ENCODE measurements at regions not wholly inside any gene's neighbourhood (a gene's known extent, or its start where the extent isn't known, plus 50 kb on each side); places are given as distances from the start of the nearest gene placed in this dataset.

DNA sequence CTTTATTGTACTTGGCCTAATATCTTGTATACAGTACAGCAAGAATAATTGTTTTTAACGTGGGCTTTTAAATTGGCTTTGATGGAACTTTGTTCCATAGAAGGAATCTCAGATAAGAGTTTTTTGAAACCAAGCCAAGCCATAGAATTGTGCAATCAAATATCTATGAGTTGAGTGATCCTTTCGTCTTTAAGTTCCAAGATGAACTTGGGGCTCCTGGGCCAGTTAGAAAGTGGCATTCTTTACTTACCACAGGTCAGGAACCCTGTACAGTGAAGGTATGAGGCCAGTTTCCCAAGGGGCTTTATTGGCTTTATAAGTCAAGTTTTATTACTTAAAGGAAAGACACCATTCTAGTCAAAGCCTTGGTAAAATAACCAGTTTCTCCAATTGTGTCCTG lies 2104.2 kb downstream of the PCDH7 start:
- H3K4me3 ChIP-seq (ENCODE audit: low read length) = no peak overlapping the region

DNA sequence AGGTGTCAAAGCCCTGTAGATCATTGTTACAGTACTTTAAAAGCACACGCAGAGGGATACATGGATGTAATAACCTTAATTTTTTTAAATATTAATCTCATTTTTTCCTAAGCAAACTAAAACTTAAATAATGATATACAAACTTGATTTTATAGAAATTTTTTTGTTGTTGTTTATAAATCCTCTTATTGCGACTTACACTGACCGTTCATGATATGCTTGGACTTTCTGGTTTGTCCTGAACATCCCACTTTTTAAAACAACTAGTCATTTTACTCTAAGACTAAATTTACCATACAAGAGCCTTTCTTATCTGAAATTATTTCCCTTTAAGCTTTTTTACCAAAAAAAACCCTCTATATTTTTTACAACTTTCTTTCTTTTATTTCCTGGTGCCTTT lies 2106.0 kb downstream of the PCDH7 start:
- Histone ChIP-seq H3K4me1 (ENCODE audit: control insufficient read depth, insufficient read depth, low read length) (no peaks in the 10 kb centered on the region), H3K9me3 (ENCODE audit: control insufficient read depth, low read length) (peaks cover 17% of the 10 kb centered on the region)

More for the DNA sequence above, 2104.2 kb downstream of the PCDH7 start:
- no peaks in the 10 kb centered on the region for H3K36me3 ChIP-seq (ENCODE audit: control insufficient read depth, insufficient read depth, low read length, severe bottlenecking)
- H3K9me3 ChIP-seq (ENCODE audit: control insufficient read depth, low read length) = peaks cover 17% of the 10 kb centered on the region
- H3K27me3 ChIP-seq (replicated peaks; ENCODE audit: control insufficient read depth, insufficient read depth, low read length) = no peaks in the 10 kb centered on the region
- peak; percentile 74 for DNase-seq (ENCODE audit: low read depth)
- H3K9ac ChIP-seq (ENCODE audit: low read length) = no peak overlapping the region
- no peaks in the 10 kb centered on the region for H3K4me1 ChIP-seq (ENCODE audit: control insufficient read depth, insufficient read depth, low read length)

DNA sequence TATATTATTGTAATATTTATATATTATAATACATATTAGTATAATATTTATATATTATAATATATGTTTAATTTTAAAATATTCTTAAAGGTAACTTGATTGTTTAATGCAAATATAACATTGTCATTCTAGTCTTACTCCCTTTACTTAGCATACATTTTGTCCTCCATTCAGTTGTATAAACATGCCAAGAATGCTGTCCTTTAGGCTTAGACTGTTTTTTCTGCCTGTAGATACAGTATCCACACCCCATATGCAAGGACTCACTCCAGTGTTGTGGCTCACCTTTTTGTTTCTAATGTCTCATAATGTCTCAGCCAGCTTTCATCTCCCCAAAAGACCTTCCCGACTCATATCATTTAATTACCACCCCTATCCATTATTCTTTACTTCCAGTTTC lies 2110.0 kb downstream of the PCDH7 start:
- Histone ChIP-seq H3K9ac (ENCODE audit: low read length) (no peak overlapping the region), H3K4me1 (ENCODE audit: control insufficient read depth, insufficient read depth, low read length) (no peaks in the 10 kb centered on the region), H3K9me3 (ENCODE audit: control insufficient read depth, low read length) (peaks cover 12% of the 10 kb centered on the region), H3K36me3 (ENCODE audit: control insufficient read depth, insufficient read depth, low read length, severe bottlenecking) (no peaks in the 10 kb centered on the region), H3K27me3 (replicated peaks; ENCODE audit: control insufficient read depth, insufficient read depth, low read length) (no peaks in the 10 kb centered on the region), H3K4me3 (ENCODE audit: low read length) (no peak overlapping the region)
- DNase-seq (ENCODE audit: low read depth) = no peak

More for the DNA sequence above, 2106.0 kb downstream of the PCDH7 start:
- no peaks in the 10 kb centered on the region for H3K36me3 ChIP-seq (ENCODE audit: control insufficient read depth, insufficient read depth, low read length, severe bottlenecking)
- no peak overlapping the region for H3K9ac ChIP-seq (ENCODE audit: low read length)
- H3K4me3 ChIP-seq (ENCODE audit: low read length) = no peak overlapping the region
- no peaks in the 10 kb centered on the region for H3K27me3 ChIP-seq (replicated peaks; ENCODE audit: control insufficient read depth, insufficient read depth, low read length)
- DNase-seq (ENCODE audit: low read depth) = no peak

DNA sequence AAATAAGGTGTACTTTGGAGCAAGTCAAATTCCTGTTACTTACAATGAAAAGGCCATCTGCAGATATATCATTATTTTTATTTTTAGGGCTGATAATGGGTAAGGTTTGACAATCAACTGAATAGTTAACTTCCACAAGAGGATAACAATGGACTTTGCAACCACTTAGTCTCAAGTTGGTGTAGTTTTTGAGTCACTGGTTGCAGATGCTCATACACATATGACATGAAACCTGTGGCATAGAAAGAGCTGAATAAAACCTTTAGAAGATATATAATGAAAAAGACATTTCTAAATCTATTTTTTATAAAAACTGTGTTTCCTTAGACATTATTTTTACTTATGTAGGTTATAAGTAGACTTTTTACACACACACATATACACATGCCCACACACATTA lies 2110.9 kb downstream of the PCDH7 start:
- no peak for DNase-seq (ENCODE audit: low read depth)
- Histone ChIP-seq H3K36me3 (ENCODE audit: control insufficient read depth, insufficient read depth, low read length, severe bottlenecking) (no peaks in the 10 kb centered on the region), H3K9me3 (ENCODE audit: control insufficient read depth, low read length) (peaks cover 3% of the 10 kb centered on the region), H3K27me3 (replicated peaks; ENCODE audit: control insufficient read depth, insufficient read depth, low read length) (no peaks in the 10 kb centered on the region), H3K4me3 (ENCODE audit: low read length) (no peak overlapping the region), H3K4me1 (ENCODE audit: control insufficient read depth, insufficient read depth, low read length) (no peaks in the 10 kb centered on the region), H3K9ac (ENCODE audit: low read length) (no peak overlapping the region)

DNA sequence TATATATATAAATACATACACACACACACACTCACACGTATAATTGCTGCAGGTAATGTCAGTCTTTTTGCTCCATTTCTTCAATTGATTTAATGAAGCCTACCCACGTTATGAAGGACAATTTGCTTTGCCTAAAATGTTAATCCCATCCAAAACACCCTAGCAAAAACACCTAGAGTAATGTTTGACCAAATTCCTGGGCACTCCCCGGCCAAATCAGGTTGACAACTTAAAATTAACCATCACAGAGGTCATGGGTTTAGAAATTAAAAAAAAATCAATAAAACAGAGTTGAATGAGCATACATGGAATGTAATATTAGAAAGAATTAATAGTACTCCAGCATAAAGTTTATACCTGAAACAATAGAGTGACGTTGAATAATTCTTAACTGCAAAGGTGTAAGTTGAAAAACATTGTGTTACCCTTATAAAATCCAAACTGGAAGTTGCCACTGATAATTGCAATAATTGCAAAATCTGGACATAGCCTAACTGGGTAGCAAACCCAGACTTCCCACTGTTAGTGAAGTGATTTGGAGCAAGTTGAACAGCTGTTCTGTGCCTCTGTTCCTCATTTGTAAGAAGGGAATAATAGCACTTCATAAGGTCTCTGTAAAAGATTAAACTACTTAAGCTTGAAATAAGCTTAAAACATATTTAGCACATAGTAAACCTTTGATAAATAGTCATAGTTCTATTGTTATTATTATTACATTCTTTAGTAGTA lies 2120.5 kb downstream of the PCDH7 start:
- no peak overlapping the region for H3K9ac ChIP-seq (ENCODE audit: low read length)
- no peaks in the 10 kb centered on the region for H3K27me3 ChIP-seq (replicated peaks; ENCODE audit: control insufficient read depth, insufficient read depth, low read length)
- no peaks in the 10 kb centered on the region for H3K36me3 ChIP-seq (ENCODE audit: control insufficient read depth, insufficient read depth, low read length, severe bottlenecking)
- no peaks in the 10 kb centered on the region for H3K4me1 ChIP-seq (ENCODE audit: control insufficient read depth, insufficient read depth, low read length)
- DNase-seq (ENCODE audit: low read depth) = no peak
- H3K4me3 ChIP-seq (ENCODE audit: low read length) = no peak overlapping the region
- no peaks in the 10 kb centered on the region for H3K9me3 ChIP-seq (ENCODE audit: control insufficient read depth, low read length)

DNA sequence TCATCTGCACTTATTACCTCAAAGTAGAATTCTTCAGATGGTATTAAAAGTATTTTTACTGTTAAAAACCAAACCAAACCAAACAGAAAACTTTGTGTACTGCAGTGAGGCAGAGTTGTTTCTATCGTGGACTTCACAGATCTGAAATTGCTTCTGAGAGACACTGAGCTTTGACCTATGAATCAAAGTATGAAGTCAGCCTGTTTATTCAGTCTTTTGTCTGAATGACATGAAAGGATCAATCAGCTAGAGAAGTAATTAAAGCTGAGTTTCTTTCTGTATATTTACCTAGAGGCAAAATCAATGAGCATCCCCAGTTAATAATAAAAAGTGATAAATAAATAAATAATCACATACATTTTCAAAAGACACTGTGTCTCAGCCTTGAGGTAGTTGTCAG lies 2121.0 kb downstream of the PCDH7 start:
- DNase-seq (ENCODE audit: low read depth) = no peak
- no peak overlapping the region for H3K9ac ChIP-seq (ENCODE audit: low read length)
- no peaks in the 10 kb centered on the region for H3K4me1 ChIP-seq (ENCODE audit: control insufficient read depth, insufficient read depth, low read length)
- H3K36me3 ChIP-seq (ENCODE audit: control insufficient read depth, insufficient read depth, low read length, severe bottlenecking) = no peaks in the 10 kb centered on the region
- H3K27me3 ChIP-seq (replicated peaks; ENCODE audit: control insufficient read depth, insufficient read depth, low read length) = no peaks in the 10 kb centered on the region
- H3K9me3 ChIP-seq (ENCODE audit: control insufficient read depth, low read length) = no peaks in the 10 kb centered on the region
- H3K4me3 ChIP-seq (ENCODE audit: low read length) = no peak overlapping the region

DNA sequence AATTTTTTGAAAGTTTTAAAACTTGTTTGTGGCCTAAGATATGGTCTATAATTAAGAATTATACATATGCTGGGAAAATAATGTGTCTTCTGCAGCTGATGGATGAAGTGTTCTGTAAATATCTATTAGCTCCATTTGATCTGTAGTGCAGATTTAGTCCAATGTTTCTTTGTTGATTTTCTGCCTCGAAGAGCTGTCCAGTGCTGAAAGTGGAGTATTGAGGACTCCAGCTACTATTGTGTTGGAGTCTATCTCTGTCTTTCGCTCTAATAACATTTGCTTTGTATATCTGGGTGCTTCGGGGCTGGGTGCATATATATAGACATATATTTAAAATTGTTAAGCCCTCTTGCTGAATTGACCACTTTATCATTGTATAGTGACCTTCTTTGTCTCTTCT lies 2127.3 kb downstream of the PCDH7 start:
- H3K9me3 ChIP-seq (ENCODE audit: control insufficient read depth, low read length) = no peaks in the 10 kb centered on the region
- H3K4me3 ChIP-seq (ENCODE audit: low read length) = no peak overlapping the region
- H3K27me3 ChIP-seq (replicated peaks; ENCODE audit: control insufficient read depth, insufficient read depth, low read length) = no peaks in the 10 kb centered on the region
- no peaks in the 10 kb centered on the region for H3K4me1 ChIP-seq (ENCODE audit: control insufficient read depth, insufficient read depth, low read length)
- H3K36me3 ChIP-seq (ENCODE audit: control insufficient read depth, insufficient read depth, low read length, severe bottlenecking) = no peaks in the 10 kb centered on the region
- no peak overlapping the region for H3K9ac ChIP-seq (ENCODE audit: low read length)
- DNase-seq (ENCODE audit: low read depth) = peak; percentile 56

DNA sequence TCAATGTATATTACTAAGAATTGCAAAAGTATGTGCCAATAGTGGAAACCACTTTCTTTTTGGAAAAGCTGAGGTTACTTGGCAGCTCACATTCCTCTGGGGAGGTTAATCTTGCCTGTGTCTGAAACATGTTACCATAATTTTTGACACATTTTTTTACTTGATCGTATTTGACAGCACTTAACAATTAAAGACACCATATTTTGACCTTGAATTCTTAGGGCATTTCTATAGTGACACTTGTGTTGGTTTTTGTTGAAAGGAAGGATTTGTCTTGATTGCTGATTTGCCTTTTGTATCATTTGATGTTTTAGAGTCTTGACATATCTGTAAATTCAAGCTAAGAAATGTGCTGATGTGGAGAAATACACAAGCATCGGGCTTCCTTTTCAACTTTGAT lies 2135.5 kb downstream of the PCDH7 start:
- no peak overlapping the region for H3K9ac ChIP-seq (ENCODE audit: low read length)
- no peaks in the 10 kb centered on the region for H3K36me3 ChIP-seq (ENCODE audit: control insufficient read depth, insufficient read depth, low read length, severe bottlenecking)
- no peak overlapping the region for H3K4me3 ChIP-seq (ENCODE audit: low read length)
- no peak for DNase-seq (ENCODE audit: low read depth)
- no peaks in the 10 kb centered on the region for H3K9me3 ChIP-seq (ENCODE audit: control insufficient read depth, low read length)
- peaks cover 8% of the 10 kb centered on the region for H3K4me1 ChIP-seq (ENCODE audit: control insufficient read depth, insufficient read depth, low read length)
- H3K27me3 ChIP-seq (replicated peaks; ENCODE audit: control insufficient read depth, insufficient read depth, low read length) = no peaks in the 10 kb centered on the region

DNA sequence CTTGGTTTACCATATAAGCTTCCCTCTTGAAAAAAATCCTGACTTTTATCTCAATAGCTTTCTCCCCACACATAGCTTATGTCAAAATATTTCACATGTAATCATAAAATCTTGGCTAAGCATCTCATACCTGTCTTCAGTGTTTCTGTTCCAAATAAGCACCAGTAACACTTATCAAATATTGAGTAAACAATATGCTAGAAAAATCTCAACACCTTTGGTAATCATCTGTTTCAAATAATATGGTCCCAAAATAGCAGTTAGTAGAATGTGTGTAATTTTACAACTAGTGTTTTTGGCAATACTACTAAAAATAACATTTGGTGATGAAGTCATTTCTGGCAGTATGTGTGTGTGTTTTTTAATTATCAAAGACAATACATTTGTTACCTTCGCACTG lies 2138.2 kb downstream of the PCDH7 start:
- no peak overlapping the region for H3K4me3 ChIP-seq (ENCODE audit: low read length)
- no peak overlapping the region for H3K9ac ChIP-seq (ENCODE audit: low read length)
- no peak for DNase-seq (ENCODE audit: low read depth)
- no peaks in the 10 kb centered on the region for H3K27me3 ChIP-seq (replicated peaks; ENCODE audit: control insufficient read depth, insufficient read depth, low read length)
- no peaks in the 10 kb centered on the region for H3K9me3 ChIP-seq (ENCODE audit: control insufficient read depth, low read length)
- no peaks in the 10 kb centered on the region for H3K36me3 ChIP-seq (ENCODE audit: control insufficient read depth, insufficient read depth, low read length, severe bottlenecking)
- H3K4me1 ChIP-seq (ENCODE audit: control insufficient read depth, insufficient read depth, low read length) = peaks cover 8% of the 10 kb centered on the region

DNA sequence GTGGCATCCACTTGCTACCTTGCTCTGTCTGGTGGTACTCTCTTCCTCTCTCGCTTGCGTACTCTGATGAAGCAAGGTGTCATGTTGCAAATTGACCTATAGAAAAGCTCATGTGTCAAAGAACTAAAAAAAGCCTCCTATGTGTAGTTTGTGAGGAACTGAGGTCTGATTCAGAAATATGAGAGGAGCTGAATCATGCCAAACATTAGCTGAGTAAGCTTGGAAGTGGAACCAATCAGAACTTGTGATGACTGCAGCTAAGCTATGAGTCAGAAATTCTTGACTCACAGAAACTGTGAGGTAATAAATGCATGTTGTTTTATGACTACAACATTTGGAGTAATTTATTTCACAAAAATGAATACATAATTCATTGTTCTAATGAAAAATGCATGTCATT lies 2138.8 kb downstream of the PCDH7 start:
- Histone ChIP-seq H3K4me1 (ENCODE audit: control insufficient read depth, insufficient read depth, low read length) (peaks cover 8% of the 10 kb centered on the region), H3K36me3 (ENCODE audit: control insufficient read depth, insufficient read depth, low read length, severe bottlenecking) (no peaks in the 10 kb centered on the region), H3K27me3 (replicated peaks; ENCODE audit: control insufficient read depth, insufficient read depth, low read length) (no peaks in the 10 kb centered on the region), H3K9me3 (ENCODE audit: control insufficient read depth, low read length) (no peaks in the 10 kb centered on the region), H3K4me3 (ENCODE audit: low read length) (no peak overlapping the region), H3K9ac (ENCODE audit: low read length) (no peak overlapping the region)
- DNase-seq (ENCODE audit: low read depth) = peak; percentile 72

DNA sequence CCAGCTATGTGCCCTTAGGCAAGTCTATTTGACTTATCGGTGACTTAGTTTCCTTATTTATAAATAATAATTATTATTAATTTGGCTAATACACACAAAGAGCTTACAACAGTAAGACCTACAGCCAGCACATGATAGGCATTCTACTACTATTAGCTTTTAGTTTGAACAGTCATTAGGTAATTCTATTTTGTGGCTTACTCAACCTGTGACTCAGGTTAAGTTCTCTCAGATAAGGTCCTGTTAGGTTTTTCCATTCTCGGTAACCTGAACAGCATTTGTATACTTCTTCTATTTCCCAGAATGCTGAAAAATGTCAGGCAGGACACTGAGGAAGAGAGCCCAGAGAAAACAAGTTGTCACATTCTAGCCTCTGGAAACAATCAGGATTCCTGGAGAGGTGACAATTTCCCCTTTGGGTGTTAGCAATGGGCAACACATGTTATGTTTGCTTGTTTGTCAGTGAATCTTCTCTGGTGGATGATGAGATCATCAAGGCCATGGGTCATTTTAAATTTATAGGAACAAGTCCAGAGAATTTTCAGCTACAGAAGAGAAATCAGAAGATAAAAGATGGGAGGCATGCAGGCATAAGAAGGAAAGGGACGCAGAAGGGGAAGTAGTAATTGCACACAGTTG lies 2144.7 kb downstream of the PCDH7 start:
- Histone ChIP-seq H3K36me3 (ENCODE audit: control insufficient read depth, insufficient read depth, low read length, severe bottlenecking) (no peaks in the 10 kb centered on the region), H3K9ac (ENCODE audit: low read length) (no peak overlapping the region), H3K4me3 (ENCODE audit: low read length) (no peak overlapping the region), H3K27me3 (replicated peaks; ENCODE audit: control insufficient read depth, insufficient read depth, low read length) (no peaks in the 10 kb centered on the region), H3K9me3 (ENCODE audit: control insufficient read depth, low read length) (no peaks in the 10 kb centered on the region), H3K4me1 (ENCODE audit: control insufficient read depth, insufficient read depth, low read length) (peaks cover 6% of the 10 kb centered on the region)
- DNase-seq (ENCODE audit: low read depth) = no peak

DNA sequence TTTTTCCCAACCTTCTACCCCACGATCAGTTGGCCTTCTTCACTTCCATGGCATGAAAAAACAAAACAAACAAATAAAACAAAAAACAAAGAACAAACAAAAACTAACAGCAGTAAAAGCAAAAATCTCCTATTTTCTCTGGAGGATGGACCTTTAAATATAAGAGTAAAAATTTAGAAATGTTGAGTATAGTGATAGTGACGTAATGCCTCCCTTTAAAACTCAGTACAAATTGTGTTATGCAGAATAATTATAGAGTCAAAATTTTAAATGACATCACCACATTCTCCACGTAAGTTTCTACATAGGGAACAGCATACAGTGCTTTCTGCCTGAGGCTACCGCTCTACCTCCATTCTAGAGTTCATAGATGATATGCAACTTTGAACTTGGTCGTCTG lies 2156.4 kb downstream of the PCDH7 start:
- H3K36me3 ChIP-seq (ENCODE audit: control insufficient read depth, insufficient read depth, low read length, severe bottlenecking) = no peaks in the 10 kb centered on the region
- H3K9ac ChIP-seq (ENCODE audit: low read length) = no peak overlapping the region
- no peaks in the 10 kb centered on the region for H3K27me3 ChIP-seq (replicated peaks; ENCODE audit: control insufficient read depth, insufficient read depth, low read length)
- DNase-seq (ENCODE audit: low read depth) = no peak
- H3K4me3 ChIP-seq (ENCODE audit: low read length) = no peak overlapping the region
- H3K4me1 ChIP-seq (ENCODE audit: control insufficient read depth, insufficient read depth, low read length) = no peaks in the 10 kb centered on the region
- H3K9me3 ChIP-seq (ENCODE audit: control insufficient read depth, low read length) = no peaks in the 10 kb centered on the region

Data from adipocyte (in vitro differentiated cells).